Stomach smooth muscle (tissue), 2 donors: ENCODE measurements at regions not wholly inside any gene's neighbourhood (a gene's known extent, or its start where the extent isn't known, plus 50 kb on each side); places are given as distances from the start of the nearest gene placed in this dataset.

Experiments used
- H3K27ac ChIP-seq: one replicate; pipeline ENCODE4 v1.7.0; 2013; ENCODE audit warnings: mild to moderate bottlenecking, low read length, inconsistent platforms
- H3K27me3 ChIP-seq, 2 donors: one replicate each; pipeline ENCODE4 v1.7.0; 2013; ENCODE audit warnings: low read length in 2 of 2; ENCODE audit not compliant: insufficient read depth in 2 of 2, control insufficient read depth in 1 of 2
- H3K36me3 ChIP-seq, 2 donors: one replicate each; pipeline ENCODE4 v1.7.0; 2013; ENCODE audit warnings: low read length in 2 of 2; ENCODE audit not compliant: control insufficient read depth in 2 of 2, insufficient read depth in 2 of 2
- H3K4me1 ChIP-seq: one replicate; pipeline ENCODE4 v1.7.0; 2013; ENCODE audit warnings: low read length; ENCODE audit not compliant: control insufficient read depth, insufficient read depth
- H3K4me3 ChIP-seq, 2 donors: one replicate each; pipeline ENCODE4 v1.7.0; 2013; ENCODE audit warnings: low read length in 2 of 2
- H3K9ac ChIP-seq, 2 donors: one replicate each; pipeline ENCODE4 v1.7.0; 2013; ENCODE audit warnings: low read length in 2 of 2, mild to moderate bottlenecking in 1 of 2
- H3K9me3 ChIP-seq, 2 donors: one replicate each; pipeline ENCODE4 v1.7.0; 2013; ENCODE audit warnings: low read length in 2 of 2; ENCODE audit not compliant: control insufficient read depth in 2 of 2
- donor health status: healthy.
- donor health status: Pancreatic carcinoma.

- H3K27ac ChIP-seq: no peak overlapping the region
- no peak overlapping the region for H3K9ac ChIP-seq
- H3K27me3 ChIP-seq: no peaks in the 10 kb centered on the region
- H3K9me3 ChIP-seq: no peaks in the 10 kb centered on the region
- H3K4me1 ChIP-seq: no peaks in the 10 kb centered on the region
- no peak overlapping the region for H3K4me3 ChIP-seq
- H3K36me3 ChIP-seq: no peaks in the 10 kb centered on the region
Measured at GRCh38 chr13:70502944-70503343, 394.7 kb upstream of the KLHL1 start.

GRCh38 chr13:70490320-70490935 is 382.2 kb upstream of the KLHL1 start:
- Histone ChIP-seq H3K9ac (no peak overlapping the region), H3K36me3 (no peaks in the 10 kb centered on the region), H3K4me1 (no peaks in the 10 kb centered on the region), H3K9me3 (no peaks in the 10 kb centered on the region), H3K27ac (no peak overlapping the region), H3K4me3 (no peak overlapping the region), H3K27me3 (no peaks in the 10 kb centered on the region)

GRCh38 chr13:70484931-70485330 is 376.7 kb upstream of the KLHL1 start:
- H3K4me1 ChIP-seq: no peaks in the 10 kb centered on the region
- H3K9ac ChIP-seq: no peak overlapping the region
- H3K27me3 ChIP-seq: no peaks in the 10 kb centered on the region

GRCh38 chr13:70483599-70484276 is 375.5 kb upstream of the KLHL1 start:
- Histone ChIP-seq H3K27me3 (no peaks in the 10 kb centered on the region), H3K4me3 (no peak overlapping the region), H3K4me1 (no peaks in the 10 kb centered on the region), H3K36me3 (no peaks in the 10 kb centered on the region), H3K9ac (no peak overlapping the region), H3K9me3 (no peaks in the 10 kb centered on the region), H3K27ac (no peak overlapping the region)

More at GRCh38 chr13:70484931-70485330, 376.7 kb upstream of the KLHL1 start:
- Histone ChIP-seq H3K27ac (no peak overlapping the region), H3K36me3 (no peaks in the 10 kb centered on the region), H3K4me3 (no peak overlapping the region), H3K9me3 (no peaks in the 10 kb centered on the region)

DNA sequence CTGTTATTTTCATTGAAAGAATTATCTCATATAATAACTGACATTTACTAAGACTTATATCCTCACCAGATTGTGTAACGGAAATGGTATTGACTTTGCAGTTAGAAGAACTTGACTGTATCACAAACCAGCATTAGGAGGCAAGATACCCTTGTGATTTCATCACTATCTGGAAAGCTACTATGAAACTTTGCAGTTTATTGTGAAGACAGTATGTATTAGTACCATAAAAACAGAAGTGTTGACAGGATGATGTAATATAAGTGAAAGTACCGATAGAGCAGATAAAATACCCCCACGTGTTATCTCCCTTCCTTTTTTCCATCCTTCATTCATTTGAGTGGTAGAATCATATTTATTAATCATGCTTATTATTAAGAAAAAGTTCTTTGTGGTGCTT is 365.7 kb upstream of the KLHL1 start:
- no peak overlapping the region for H3K27ac ChIP-seq
- no peaks in the 10 kb centered on the region for H3K9me3 ChIP-seq
- H3K36me3 ChIP-seq: no peaks in the 10 kb centered on the region
- no peaks in the 10 kb centered on the region for H3K27me3 ChIP-seq
- H3K4me3 ChIP-seq: no peak overlapping the region
- H3K9ac ChIP-seq: no peak overlapping the region
- H3K4me1 ChIP-seq: no peaks in the 10 kb centered on the region

DNA sequence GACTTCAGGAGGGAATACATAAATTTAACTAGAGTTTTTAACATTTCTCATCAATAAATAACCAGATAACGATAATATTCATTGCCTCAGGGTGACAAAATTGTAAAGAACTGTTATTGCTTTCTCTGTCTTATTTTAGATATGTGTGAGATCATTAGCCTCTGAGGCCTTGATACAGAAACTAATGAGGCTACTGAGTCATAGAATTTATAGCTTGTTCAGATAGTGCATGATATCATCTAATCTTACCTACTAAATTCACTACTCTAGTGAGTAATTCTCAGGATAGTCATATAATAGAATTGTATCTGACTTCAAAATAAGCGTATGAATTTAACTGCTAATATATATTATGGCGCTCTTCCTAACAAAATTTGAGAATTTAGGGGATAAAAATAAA is 360.8 kb upstream of the KLHL1 start:
- no peaks in the 10 kb centered on the region for H3K4me1 ChIP-seq
- no peaks in the 10 kb centered on the region for H3K27me3 ChIP-seq
- no peak overlapping the region for H3K27ac ChIP-seq
- H3K4me3 ChIP-seq: no peak overlapping the region
- no peaks in the 10 kb centered on the region for H3K36me3 ChIP-seq
- no peak overlapping the region for H3K9ac ChIP-seq
- H3K9me3 ChIP-seq: no peaks in the 10 kb centered on the region

DNA sequence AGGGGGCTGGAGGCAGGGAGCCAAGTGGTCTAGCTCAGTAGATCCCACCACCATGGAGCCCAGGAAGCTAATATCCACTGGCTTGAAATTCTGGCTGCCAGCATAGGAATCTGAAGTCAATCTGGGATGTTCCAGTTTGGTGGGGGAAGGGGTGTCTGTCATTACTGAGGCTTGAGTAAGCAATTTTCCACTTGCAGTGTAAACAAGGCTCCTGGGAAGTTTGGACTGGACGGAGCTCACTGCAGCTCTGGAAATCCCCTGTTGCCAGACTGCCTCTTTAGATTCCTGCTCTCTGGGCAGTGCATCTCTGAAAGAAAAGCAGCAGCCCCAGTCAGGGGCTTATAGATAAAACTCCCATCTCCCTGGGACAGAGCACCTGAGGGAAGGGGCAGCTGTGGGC is 349.2 kb upstream of the KLHL1 start:
- Histone ChIP-seq H3K27me3 (no peaks in the 10 kb centered on the region), H3K9me3 (no peaks in the 10 kb centered on the region), H3K4me1 (no peaks in the 10 kb centered on the region), H3K9ac (no peak overlapping the region), H3K36me3 (no peaks in the 10 kb centered on the region), H3K27ac (no peak overlapping the region), H3K4me3 (no peak overlapping the region)

DNA sequence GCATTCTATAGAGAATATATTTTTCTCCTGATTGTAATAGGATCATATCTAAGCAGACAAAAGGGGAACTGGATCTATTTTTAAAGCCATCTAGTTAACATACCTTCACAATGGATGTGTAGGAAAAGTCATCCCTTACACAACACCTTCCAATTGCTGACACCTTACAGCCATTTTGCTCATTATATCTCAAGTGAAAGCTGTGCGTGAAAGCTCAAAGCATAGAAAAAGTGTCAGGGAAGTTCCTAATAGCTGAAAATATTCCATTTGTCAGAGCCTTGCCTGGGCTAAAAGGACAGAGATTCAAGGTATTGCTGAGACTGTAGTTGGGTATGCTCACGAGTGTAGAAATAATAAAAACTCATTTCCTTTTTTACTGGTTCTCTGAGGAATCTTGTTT is 340.6 kb upstream of the KLHL1 start:
- H3K4me3 ChIP-seq: no peak overlapping the region
- H3K27me3 ChIP-seq: no peaks in the 10 kb centered on the region
- no peak overlapping the region for H3K27ac ChIP-seq
- H3K4me1 ChIP-seq: no peaks in the 10 kb centered on the region
- no peaks in the 10 kb centered on the region for H3K9me3 ChIP-seq
- no peaks in the 10 kb centered on the region for H3K36me3 ChIP-seq
- H3K9ac ChIP-seq: no peak overlapping the region

DNA sequence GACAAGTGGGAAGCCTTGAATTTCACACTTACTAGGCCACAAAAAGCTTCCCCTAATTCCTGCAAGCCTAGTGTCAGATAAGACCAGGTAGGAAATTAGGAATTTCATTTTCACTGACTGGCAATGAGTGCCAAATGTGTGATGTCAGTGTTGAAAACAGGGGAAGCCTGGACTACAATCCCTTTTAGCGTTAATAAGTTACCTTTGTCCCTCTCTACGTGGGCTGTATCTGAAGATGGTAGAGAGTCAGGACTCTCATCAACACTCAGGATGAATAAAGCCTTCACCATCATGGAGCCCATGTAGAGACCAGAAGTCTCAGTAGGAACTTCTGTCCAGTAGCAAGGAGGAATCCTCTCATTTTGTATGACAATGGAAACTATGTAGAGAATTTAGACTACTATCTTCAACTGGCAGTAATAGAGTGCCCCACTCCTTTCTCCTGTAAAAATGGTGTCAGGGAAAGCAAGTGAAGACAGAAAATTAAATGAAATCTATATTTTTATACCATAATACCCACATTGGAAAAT is 324.1 kb upstream of the KLHL1 start:
- H3K9ac ChIP-seq: no peak overlapping the region
- no peaks in the 10 kb centered on the region for H3K27me3 ChIP-seq
- no peaks in the 10 kb centered on the region for H3K9me3 ChIP-seq
- no peak overlapping the region for H3K27ac ChIP-seq
- H3K36me3 ChIP-seq: no peaks in the 10 kb centered on the region
- no peak overlapping the region for H3K4me3 ChIP-seq
- no peaks in the 10 kb centered on the region for H3K4me1 ChIP-seq

GRCh38 chr13:70430256-70430655 is 322.0 kb upstream of the KLHL1 start:
- no peak overlapping the region for H3K27ac ChIP-seq
- no peak overlapping the region for H3K4me3 ChIP-seq
- no peaks in the 10 kb centered on the region for H3K9me3 ChIP-seq
- no peaks in the 10 kb centered on the region for H3K36me3 ChIP-seq
- no peaks in the 10 kb centered on the region for H3K4me1 ChIP-seq
- H3K9ac ChIP-seq: no peak overlapping the region
- H3K27me3 ChIP-seq: no peaks in the 10 kb centered on the region

GRCh38 chr13:70424928-70425327 is 316.7 kb upstream of the KLHL1 start:
- Histone ChIP-seq H3K9ac (no peak overlapping the region), H3K27ac (no peak overlapping the region), H3K27me3 (no peaks in the 10 kb centered on the region), H3K36me3 (no peaks in the 10 kb centered on the region), H3K4me1 (no peaks in the 10 kb centered on the region), H3K4me3 (no peak overlapping the region), H3K9me3 (no peaks in the 10 kb centered on the region)
